HEK293 (cell line): ENCODE measurements at regions not wholly inside any gene's neighbourhood (a gene's known extent, or its start where the extent isn't known, plus 50 kb on each side); places are given as distances from the start of the nearest gene placed in this dataset.

Source experiments
- CTCF ChIA-PET: fragments of 350-600 bp; formaldehyde crosslinking; extraction: SDS; loops from one replicate; lab custom pipeline; 2021; ENCODE audit warnings: antibody characterized with exemption; lab: Yijun Ruan, JAX
- POLR2A ChIA-PET: fragments of 300-600 bp; formaldehyde crosslinking; extraction: SDS; loops from one replicate; lab custom pipeline; 2020; ENCODE audit warnings: antibody characterized with exemption, inconsistent platforms; lab: Yijun Ruan, JAX
- H3K27ac ChIP-seq: fragments of 200-500 bp; sonication (Bioruptor generic); 2 replicates; pipeline ENCODE4 v1.5.1; 2014; ENCODE audit warnings: low read depth, low read length, control low read depth, inconsistent platforms; ENCODE audit errors: extremely low read depth
- H3K36me3 ChIP-seq, 2 experiments: fragments of 200-500 bp in 1 of 2; sonication (Bioruptor generic) in 1 of 2; 1 replicate in 1 of 2; 2 replicates in 1 of 2; pipeline ENCODE4 v1.5.1; 2014 to 2017; ENCODE audit warnings: inconsistent platforms in 2 of 2, low read length in 2 of 2; ENCODE audit not compliant: control insufficient read depth in 2 of 2, insufficient read depth in 1 of 2
- H3K4me1 ChIP-seq: fragments of 200-500 bp; sonication (Bioruptor generic); 2 replicates; pipeline ENCODE4 v1.5.1; 2014; ENCODE audit warnings: mild to moderate bottlenecking, low read length, inconsistent platforms; ENCODE audit not compliant: control insufficient read depth, insufficient read depth
- H3K4me3 ChIP-seq: 2 replicates; pipeline ENCODE4 v1.5.1; 2011; ENCODE audit warnings: low read depth, mild to moderate bottlenecking, control low read depth, low read length, moderate library complexity
- H3K9me3 ChIP-seq: fragments of 200-500 bp; sonication (Bioruptor generic); 2 replicates; pipeline ENCODE4 v1.5.1; 2014; ENCODE audit warnings: low read depth, low read length, inconsistent platforms; ENCODE audit not compliant: control insufficient read depth, insufficient read depth
- FEZF1 ChIP-seq: fragments of 450-650 bp; formaldehyde crosslinking; IDR thresholded peaks from 2 replicates; pipeline ENCODE4 v1.5.1; 2016; ENCODE audit warnings: missing biosample characterization, missing genetic modification characterization
- GLIS1 ChIP-seq: fragments of 450-650 bp; formaldehyde crosslinking; IDR thresholded peaks from 2 replicates; pipeline ENCODE4 v1.5.1; 2016; ENCODE audit warnings: missing biosample characterization, missing genetic modification characterization
- PRDM10 ChIP-seq: fragments of 450-650 bp; formaldehyde crosslinking; IDR thresholded peaks from 2 replicates; pipeline ENCODE4 v1.5.1; 2016; ENCODE audit warnings: missing biosample characterization, missing genetic modification characterization
- SETDB1 ChIP-seq: IDR thresholded peaks from one replicate; pipeline ENCODE4 v1.6.1; 2017; ENCODE audit warnings: mild to moderate bottlenecking, low read length, moderate library complexity, mixed read lengths; ENCODE audit not compliant: insufficient read length
- TRIM28 ChIP-seq: IDR thresholded peaks from 2 replicates; pipeline ENCODE4 v1.6.1; 2011; ENCODE audit warnings: low read length, control low read depth, borderline replicate concordance
- ZBTB10 ChIP-seq: fragments of 450-650 bp; formaldehyde crosslinking; IDR thresholded peaks from 2 replicates; pipeline ENCODE4 v1.5.1; 2016; ENCODE audit warnings: missing biosample characterization, missing genetic modification characterization
- ZBTB20 ChIP-seq: fragments of 450-650 bp; formaldehyde crosslinking; IDR thresholded peaks from 2 replicates; pipeline ENCODE4 v1.5.1; 2016; ENCODE audit warnings: missing biosample characterization, missing genetic modification characterization
- ZEB2 ChIP-seq: fragments of 450-650 bp; formaldehyde crosslinking; IDR thresholded peaks from 2 replicates; pipeline ENCODE4 v1.5.1; 2016; ENCODE audit warnings: missing biosample characterization, missing genetic modification characterization
- ZNF280D ChIP-seq: fragments of 450-650 bp; formaldehyde crosslinking; IDR thresholded peaks from 2 replicates; pipeline ENCODE4 v1.5.1; 2016; ENCODE audit warnings: missing biosample characterization, missing genetic modification characterization
- ZNF624 ChIP-seq: fragments of 450-650 bp; formaldehyde crosslinking; IDR thresholded peaks from 2 replicates; pipeline ENCODE4 v1.5.1; 2017; ENCODE audit warnings: missing biosample characterization, missing genetic modification characterization
- ZNF639 ChIP-seq: fragments of 450-650 bp; formaldehyde crosslinking; IDR thresholded peaks from 2 replicates; pipeline ENCODE4 v1.5.1; 2016; ENCODE audit warnings: missing biosample characterization, missing genetic modification characterization
- ZNF707 ChIP-seq: fragments of 450-650 bp; formaldehyde crosslinking; IDR thresholded peaks from 2 replicates; pipeline ENCODE4 v1.5.1; 2016; ENCODE audit warnings: missing biosample characterization, missing genetic modification characterization
- ZNF777 ChIP-seq: fragments of 450-650 bp; formaldehyde crosslinking; IDR thresholded peaks from 2 replicates; pipeline ENCODE4 v1.5.1; 2017; ENCODE audit warnings: missing biosample characterization, missing genetic modification characterization, borderline replicate concordance
- ZSCAN18 ChIP-seq: fragments of 450-650 bp; formaldehyde crosslinking; IDR thresholded peaks from 2 replicates; pipeline ENCODE4 v1.5.1; 2016; ENCODE audit warnings: missing biosample characterization, missing genetic modification characterization

GRCh38 chr7:156139112-156139511, 326.8 kb upstream of the SHH start (continued):
- TF ChIP-seq ZNF639 (tag by site-specific recombination) (no peak), ZSCAN18 (tag by site-specific recombination) (no peak), SETDB1 (no peak), GLIS1 (tag by site-specific recombination) (no peak), ZNF280D (tag by site-specific recombination) (no peak), ZBTB10 (tag by site-specific recombination) (no peak), ZNF707 (tag by site-specific recombination) (no peak), ZEB2 (tag by site-specific recombination) (no peak)

- Histone ChIP-seq H3K36me3 (no peaks in the 10 kb centered on the region), H3K9me3 (no peaks in the 10 kb centered on the region), H3K4me1 (no peaks in the 10 kb centered on the region), H3K4me3 (no peak overlapping the region), H3K27ac (no peak overlapping the region)
- no peak for TF ChIP-seq ZBTB20
- TF ChIP-seq PRDM10 = no peak
- no peak for TF ChIP-seq FEZF1 (tag by site-specific recombination)
- TF ChIP-seq ZNF777 (tag by site-specific recombination) = no peak
- no peak for TF ChIP-seq TRIM28
- no peak for TF ChIP-seq ZNF624
- TF ChIP-seq, all 188 proteins: peak for 0
- POLR2A ChIA-PET = no interaction called here
- CTCF ChIA-PET = no interaction called here
Measured at GRCh38 chr7:156131881-156132280, 319.6 kb upstream of the SHH start.
